OCI-LY1 (cell line): ENCODE measurements at regions not wholly inside any gene's neighbourhood (a gene's known extent, or its start where the extent isn't known, plus 50 kb on each side); places are given as distances from the start of the nearest gene placed in this dataset.

Experiments used
- H2AFZ ChIP-seq: fragments of 200-600 bp; sonication (generic), shearing (Covaris generic); 2 replicates; pipeline ENCODE4 v1.6.0; 2014; ENCODE audit warnings: antibody characterized with exemption, mild to moderate bottlenecking, low read length
- H3F3A ChIP-seq: fragments of 200-600 bp; sonication (generic), shearing (Covaris generic); 2 replicates; pipeline ENCODE4 v1.6.0; 2014; ENCODE audit warnings: mild to moderate bottlenecking, antibody characterized with exemption, low read length, moderate library complexity; ENCODE audit not compliant: insufficient read depth
- H3K27ac ChIP-seq: fragments of 200-600 bp; sonication (generic); 2 replicates; pipeline ENCODE4 v1.5.1; 2014; ENCODE audit warnings: low read length, mixed run types, mild to moderate bottlenecking, low read depth; ENCODE audit not compliant: poor library complexity, severe bottlenecking
- H3K27me3 ChIP-seq: fragments of 200-600 bp; sonication (generic); 2 replicates; pipeline ENCODE4 v1.6.0; 2014; ENCODE audit warnings: antibody characterized with exemption, mild to moderate bottlenecking, low read length, moderate library complexity; ENCODE audit not compliant: insufficient read depth
- H3K36me3 ChIP-seq: fragments of 200-600 bp; sonication (generic); 2 replicates; pipeline ENCODE4 v1.6.1; 2014; ENCODE audit warnings: mild to moderate bottlenecking, antibody characterized with exemption, low read length, moderate library complexity, mixed read lengths; ENCODE audit not compliant: insufficient read depth
- H3K4me1 ChIP-seq: fragments of 200-600 bp; sonication (generic); 2 replicates; pipeline ENCODE4 v1.5.1; 2014; ENCODE audit warnings: mild to moderate bottlenecking, low read length, moderate library complexity; ENCODE audit not compliant: insufficient read depth, severe bottlenecking
- H3K4me2 ChIP-seq: fragments of 200-600 bp; sonication (generic), shearing (Covaris generic); 2 replicates; pipeline ENCODE4 v1.6.1; 2014; ENCODE audit warnings: low read length
- H3K4me3 ChIP-seq: fragments of 200-600 bp; sonication (generic); 2 replicates; pipeline ENCODE4 v1.5.1; 2014; ENCODE audit warnings: low read length, low read depth, mild to moderate bottlenecking, mixed read lengths; ENCODE audit not compliant: poor library complexity, severe bottlenecking
- H3K79me2 ChIP-seq: fragments of 200-600 bp; shearing (Covaris generic); 2 replicates; pipeline ENCODE4 v1.6.1; 2016; ENCODE audit warnings: mixed run types, low read length, mixed read lengths; ENCODE audit not compliant: insufficient read depth
- H3K9ac ChIP-seq: fragments of 200-600 bp; sonication (generic), shearing (Covaris generic); 2 replicates; pipeline ENCODE4 v1.6.1; 2014; ENCODE audit warnings: mild to moderate bottlenecking, low read length, mixed read lengths
- H3K9me2 ChIP-seq: fragments of 200-600 bp; sonication (generic), shearing (Covaris generic); 2 replicates; pipeline ENCODE4 v1.6.1; 2014; ENCODE audit warnings: low read depth, mild to moderate bottlenecking, low read length, mixed read lengths
- H3K9me3 ChIP-seq: fragments of 200-600 bp; shearing (Covaris generic); 2 replicates; pipeline ENCODE4 v1.6.1; 2014; ENCODE audit warnings: low read length, mixed read lengths
- H4K20me1 ChIP-seq: fragments of 200-600 bp; sonication (generic), shearing (Covaris generic); 2 replicates; pipeline ENCODE4 v1.6.0; 2016; ENCODE audit warnings: mild to moderate bottlenecking, low read length; ENCODE audit not compliant: insufficient read depth
- CTCF ChIP-seq: fragments of 200-600 bp; sonication (generic), shearing (Covaris generic); IDR thresholded peaks from 2 replicates; pipeline ENCODE4 v1.5.1; 2017; ENCODE audit warnings: mild to moderate bottlenecking, antibody characterized with exemption, low read length, moderate library complexity, mixed read lengths
- EZH2 ChIP-seq: fragments of 200-600 bp; sonication (generic), shearing (Covaris generic); IDR thresholded peaks from 2 replicates; pipeline ENCODE4 v1.8.0; 2017; ENCODE audit warnings: borderline replicate concordance, mixed run types, mild to moderate bottlenecking, antibody characterized with exemption, low read length, moderate library complexity, mixed read lengths

GRCh38 chr1:238833919-238834318 is 552.4 kb upstream of the CHRM3 start:
- TF ChIP-seq EZH2 (no peak), CTCF (no peak)

GRCh38 chr1:238832106-238832505 is 554.3 kb upstream of the CHRM3 start:
- H3K4me1 ChIP-seq, result no peaks in the 10 kb centered on the region
- H3K9ac ChIP-seq, result no peak overlapping the region
- no peak overlapping the region for H3K27ac ChIP-seq
- no peaks in the 10 kb centered on the region for H3F3A ChIP-seq
- no peaks in the 10 kb centered on the region for H3K9me3 ChIP-seq
- no peak overlapping the region for H3K4me2 ChIP-seq
- H3K36me3 ChIP-seq, result no peaks in the 10 kb centered on the region
- TF ChIP-seq CTCF (no peak), EZH2 (no peak)
- no peaks in the 10 kb centered on the region for H4K20me1 ChIP-seq
- no peaks in the 10 kb centered on the region for H3K27me3 ChIP-seq
- no peaks in the 10 kb centered on the region for H3K9me2 ChIP-seq
- no peak overlapping the region for H3K4me3 ChIP-seq
- H3K79me2 ChIP-seq, result no peaks in the 10 kb centered on the region
- no peak overlapping the region for H2AFZ ChIP-seq

More at GRCh38 chr1:238833919-238834318, 552.4 kb upstream of the CHRM3 start:
- Histone ChIP-seq H3K4me3 (no peak overlapping the region), H3K9ac (no peak overlapping the region), H3K4me1 (no peaks in the 10 kb centered on the region), H3K36me3 (no peaks in the 10 kb centered on the region), H3K4me2 (no peak overlapping the region), H2AFZ (no peak overlapping the region), H3K9me2 (no peaks in the 10 kb centered on the region; the same call in 1 of the 2 replicates), H3F3A (no peaks in the 10 kb centered on the region), H3K27ac (no peak overlapping the region), H3K9me3 (no peaks in the 10 kb centered on the region), H4K20me1 (no peaks in the 10 kb centered on the region), H3K27me3 (no peaks in the 10 kb centered on the region), H3K79me2 (no peaks in the 10 kb centered on the region)

- no peak for TF ChIP-seq CTCF
- no peak for TF ChIP-seq EZH2
- no peak overlapping the region for H2AFZ ChIP-seq
- H3K4me3 ChIP-seq, result no peak overlapping the region
- H3K27ac ChIP-seq, result no peak overlapping the region
- no peaks in the 10 kb centered on the region for H4K20me1 ChIP-seq
- no peaks in the 10 kb centered on the region for H3F3A ChIP-seq
- H3K4me1 ChIP-seq, result no peaks in the 10 kb centered on the region
- H3K9me2 ChIP-seq, result no peaks in the 10 kb centered on the region
- no peaks in the 10 kb centered on the region for H3K79me2 ChIP-seq
- no peaks in the 10 kb centered on the region for H3K36me3 ChIP-seq
- H3K4me2 ChIP-seq, result no peak overlapping the region
- H3K27me3 ChIP-seq, result no peaks in the 10 kb centered on the region
- H3K9ac ChIP-seq, result no peak overlapping the region
- no peaks in the 10 kb centered on the region for H3K9me3 ChIP-seq
Measured at GRCh38 chr1:238830036-238830611, 556.2 kb upstream of the CHRM3 start.
